GM12878 (cell line): ENCODE measurements at regions not wholly inside any gene's neighbourhood (a gene's known extent, or its start where the extent isn't known, plus 50 kb on each side); places are given as distances from the start of the nearest gene placed in this dataset.

Source experiments
- ATAC-seq: fragments of 200-7000 bp; cut with Tn5 transposase; 3 replicates; pipeline ENCODE4 v1.9.1; 2020; ENCODE audit warnings: mild to moderate bottlenecking, moderate library complexity
- BruUV-seq: library from RNA; stranded (reverse); fragments of 400-500 nt; replicated peaks from 2 replicates; lab custom pipeline; 2021; lab: Mats Ljungman, UMichigan
- CTCF ChIA-PET: fragments of 300-600 bp; sonication (Branson Sonifier 250); formaldehyde crosslinking; extraction: SDS; loops from one replicate; lab custom pipeline; 2021; ENCODE audit warnings: inconsistent platforms; lab: Yijun Ruan, JAX
- POLR2A ChIA-PET: fragments of 350-600 bp; formaldehyde crosslinking; extraction: SDS; loops from one replicate; lab custom pipeline; 2021; ENCODE audit warnings: inconsistent platforms; lab: Charles Lee
- RAD21 ChIA-PET: fragments of 300-600 bp; sonication (Branson Sonifier 250); formaldehyde crosslinking; loops from one replicate; lab custom pipeline; 2023; ENCODE audit warnings: antibody characterized with exemption; ENCODE audit not compliant: unreplicated experiment; lab: Charles Lee
- SMC1A ChIA-PET: fragments of 300-600 bp; sonication (Branson Sonifier 250); formaldehyde crosslinking; loops from one replicate; lab custom pipeline; 2023; ENCODE audit not compliant: unreplicated experiment, uncharacterized antibody; lab: Charles Lee
- DNase-seq: peaks from one replicate; pipeline ENCODE4 v3.0.0-alpha.2; 2011; ENCODE audit warnings: low read depth, low spot score
- FAIRE-seq: peaks from 3 replicates; lab custom pipeline; 2011; peaks lifted over from hg19 to GRCh38; lab: Jason Lieb, UNC
- H2AFZ ChIP-seq: 2 replicates; pipeline ENCODE4 v1.6.0; 2011; ENCODE audit warnings: low read depth, low read length, control low read depth; ENCODE audit not compliant: control insufficient read depth
- H3K27ac ChIP-seq: 2 replicates; pipeline ENCODE4 v1.5.1; 2011; ENCODE audit warnings: control low read depth; ENCODE audit not compliant: control insufficient read depth, insufficient read depth
- H3K27me3 ChIP-seq, 2 experiments: replicated peaks in 1 of 2; 2 replicates each; pipeline versions ENCODE4 v1.6.0 to v1.6.1; 2011; ENCODE audit warnings: low read length in 1 of 2; ENCODE audit not compliant: control insufficient read depth in 2 of 2, insufficient read depth in 2 of 2
- H3K36me3 ChIP-seq, 2 experiments: 2 replicates each; pipeline ENCODE4 v1.5.1; 2011; ENCODE audit warnings: low read length in 1 of 2; ENCODE audit not compliant: control insufficient read depth in 2 of 2, insufficient read depth in 2 of 2
- H3K4me1 ChIP-seq: 2 replicates; pipeline ENCODE4 v1.6.1; 2011; ENCODE audit warnings: mild to moderate bottlenecking, low read length, moderate library complexity, mixed read lengths; ENCODE audit not compliant: control insufficient read depth, insufficient read depth
- H3K4me2 ChIP-seq: 2 replicates; pipeline ENCODE4 v1.6.0; 2011; ENCODE audit warnings: control low read depth; ENCODE audit not compliant: control insufficient read depth, insufficient read depth
- H3K4me3 ChIP-seq: fragments of 200-600 bp; sonication (generic); 2 replicates; pipeline ENCODE4 v1.5.1; 2016
- H3K79me2 ChIP-seq: 2 replicates; pipeline ENCODE4 v1.6.0; 2011; ENCODE audit warnings: low read length; ENCODE audit not compliant: control insufficient read depth, insufficient read depth
- H3K9ac ChIP-seq: 2 replicates; pipeline ENCODE4 v1.8.0; 2011; ENCODE audit warnings: low read length, control low read depth, mixed read lengths; ENCODE audit not compliant: control insufficient read depth, insufficient read depth
- H3K9me3 ChIP-seq: replicated peaks from 3 replicates; pipeline ENCODE4 v1.5.1; 2011; ENCODE audit warnings: mild to moderate bottlenecking, low read length; ENCODE audit not compliant: control insufficient read depth, insufficient read depth
- H4K20me1 ChIP-seq: 2 replicates; pipeline ENCODE4 v1.6.0; 2011; ENCODE audit not compliant: control insufficient read depth, insufficient read depth
- CREB1 ChIP-seq: IDR thresholded peaks from 2 replicates; pipeline ENCODE4 v1.6.1; 2012; ENCODE audit warnings: low read depth, mild to moderate bottlenecking, inconsistent platforms
- EP300 ChIP-seq, 2 experiments: fragments of 150-350 bp in 1 of 2; IDR thresholded peaks; 2 replicates each; pipeline ENCODE4 v1.6.1; 2011 to 2012; ENCODE audit warnings: low read depth in 2 of 2, low read length in 2 of 2, borderline replicate concordance in 1 of 2, improper control_type of control experiment in 1 of 2, inconsistent platforms in 1 of 2; ENCODE audit not compliant: control insufficient read depth in 1 of 2
- MYC ChIP-seq: IDR thresholded peaks from 2 replicates; pipeline ENCODE4 v1.6.1; 2011; ENCODE audit warnings: mild to moderate bottlenecking, low read length, moderate library complexity, inconsistent platforms; ENCODE audit not compliant: insufficient read depth, insufficient replicate concordance, insufficient read length, severe bottlenecking
- NFXL1 ChIP-seq: fragments of 450-650 bp; IDR thresholded peaks from 2 replicates; pipeline ENCODE4 v1.6.1; 2017; ENCODE audit warnings: antibody characterized with exemption, mild to moderate bottlenecking, borderline replicate concordance
- NFYB ChIP-seq: IDR thresholded peaks from 2 replicates; pipeline ENCODE4 v1.6.1; 2011; ENCODE audit warnings: low read depth, mild to moderate bottlenecking, low read length, improper control_type of control experiment, moderate library complexity; ENCODE audit not compliant: insufficient read depth
- RELB ChIP-seq: fragments of 450-650 bp; IDR thresholded peaks from 2 replicates; pipeline ENCODE4 v1.6.1; 2017; ENCODE audit warnings: low read depth, mild to moderate bottlenecking, moderate library complexity
- SMARCA5 ChIP-seq: fragments of 450-650 bp; IDR thresholded peaks from 2 replicates; pipeline ENCODE4 v1.6.1; 2017; ENCODE audit warnings: mild to moderate bottlenecking
- YBX1 ChIP-seq: fragments of 450-650 bp; IDR thresholded peaks from 2 replicates; pipeline ENCODE4 v1.6.1; 2016; ENCODE audit warnings: antibody characterized with exemption
- ZBTB4 ChIP-seq: fragments of 450-650 bp; formaldehyde crosslinking; IDR thresholded peaks from 2 replicates; pipeline ENCODE4 v1.4.0; 2022; ENCODE audit warnings: mild to moderate bottlenecking, moderate library complexity
- ZBTB40 ChIP-seq: fragments of 450-650 bp; IDR thresholded peaks from 2 replicates; pipeline ENCODE4 v1.6.1; 2016; ENCODE audit warnings: mild to moderate bottlenecking, moderate library complexity, borderline replicate concordance
- WGBS: methylation state at CpG from one replicate; pipeline ENCODE4 v1.1.6; 2016; ENCODE audit warnings: low lambda C conversion rate; ENCODE audit not compliant: insufficient replicate concordance, insufficient coverage; ENCODE audit errors: missing lambda C conversion rate; 5-methylcytosine and 5-hydroxymethylcytosine counted together
- in situ Hi-C: fragments of 300-500 bp; cut with MboI; formaldehyde crosslinking; loops from 9 replicates; pipeline ENCODE4 v1.14.3; 2018; ENCODE audit warnings: mixed read lengths
- intact Hi-C: fragments of 100-400 bp; cut with micrococcal nuclease; formaldehyde crosslinking; loops from one replicate; pipeline ENCODE4 v1.14.2; 2022; ENCODE audit not compliant: unreplicated experiment

- 53% methylated on average over 2 of the region's 2 CpGs for WGBS
- ChIA-PET POLR2A (no interaction called here), RAD21 (no interaction called here), SMC1A (no interaction called here), CTCF (interaction anchor here (1.0 to 2.1 kb wide), 2 partner anchors 34 to 50 kb away, joined by 3 to 5 read pairs; no protein-coding TSS in a partner anchor)
- TF ChIP-seq ZBTB4 (CRISPR knock-in tag) (no peak), EP300 (IDR thresholded peaks at IDR 0.05; ENCODE audit: borderline replicate concordance in 1 of 2, control insufficient read depth in 1 of 2, low read depth in 2 of 2, low read length in 2 of 2) (no peak), ZBTB40 (no peak), RELB (no peak), CREB1 (no peak), SMARCA5 (no peak), MYC (no peak), NFYB (no peak), NFXL1 (no peak), YBX1 (no peak)
- Histone ChIP-seq H3K4me1 (no peaks in the 10 kb centered on the region), H3K27ac (no peak overlapping the region), H3K79me2 (no peaks in the 10 kb centered on the region), H3K36me3 (no peaks in the 10 kb centered on the region), H3K9me3 (no peaks in the 10 kb centered on the region; the same call in 2 of the 3 replicates), H3K9ac (no peak overlapping the region), H4K20me1 (no peaks in the 10 kb centered on the region), H3K27me3 (no peaks in the 10 kb centered on the region), H3K4me2 (no peak overlapping the region), H2AFZ (no peak overlapping the region), H3K4me3 (no peak overlapping the region)
- in situ Hi-C loops = no loop called here
- ATAC-seq = no peak
- no peak for DNase-seq
- BruUV-seq = no TSS peak
- intact Hi-C loops = loop anchor here (5.0 kb wide), 1 partner anchor 463 kb away; no protein-coding TSS in a partner anchor
- FAIRE-seq = no peak
These were observed 147.3 kb downstream of the OSTF1 start for GRCh38 chr9:75235632-75236031.
